UCSD-AML1 (cell line): ENCODE measurements at regions not wholly inside any gene's neighbourhood (a gene's known extent, or its start where the extent isn't known, plus 50 kb on each side); places are given as distances from the start of the nearest gene placed in this dataset.
A peak's percentile ranks its signal among the peaks of the same experiment; 100 is the strongest.

ENCODE experiments used
- DNase-seq: peaks from one replicate; lab custom pipeline; 2025; ENCODE audit not compliant: unreplicated experiment; lab: John Stamatoyannopoulos, UW

GRCh38 chr5:58121391-58121790 is 338.5 kb downstream of the PLK2 start:
- DNase-seq: no peak

GRCh38 chr5:58117542-58117941 is 342.3 kb downstream of the PLK2 start:
- DNase-seq: no peak

- DNase-seq: no peak
These were observed 343.5 kb downstream of the PLK2 start for GRCh38 chr5:58116346-58116745.

- no peak for DNase-seq
These were observed 344.1 kb downstream of the PLK2 start for GRCh38 chr5:58115811-58116210.

GRCh38 chr5:58114324-58114723 is 345.6 kb downstream of the PLK2 start:
- DNase-seq: no peak

- no peak for DNase-seq
These were observed 346.7 kb downstream of the PLK2 start for GRCh38 chr5:58113172-58113571.

GRCh38 chr5:58108511-58108910 is 351.4 kb downstream of the PLK2 start:
- no peak for DNase-seq

GRCh38 chr5:58107704-58108103 is 352.2 kb downstream of the PLK2 start:
- no peak for DNase-seq

- DNase-seq: no peak
These were observed 353.0 kb downstream of the PLK2 start for GRCh38 chr5:58106754-58107410.

GRCh38 chr5:58105836-58106235 is 354.1 kb downstream of the PLK2 start:
- no peak for DNase-seq

- no peak for DNase-seq
These were observed 360.6 kb downstream of the PLK2 start for GRCh38 chr5:58099257-58099656.

GRCh38 chr5:58094031-58094430 is 365.9 kb downstream of the PLK2 start:
- peak; percentile 18 for DNase-seq

- no peak for DNase-seq
These were observed 369.2 kb downstream of the PLK2 start for GRCh38 chr5:58090704-58091103.

- DNase-seq: peak; percentile 19
These were observed 370.9 kb downstream of the PLK2 start for GRCh38 chr5:58088941-58089340.

GRCh38 chr5:58087905-58088304 is 372.0 kb downstream of the PLK2 start:
- DNase-seq: no peak

GRCh38 chr5:58087123-58087522 is 372.8 kb downstream of the PLK2 start:
- DNase-seq: no peak

GRCh38 chr5:58085800-58086199 is 374.1 kb downstream of the PLK2 start:
- no peak for DNase-seq

- no peak for DNase-seq
These were observed 378.5 kb downstream of the PLK2 start for GRCh38 chr5:58081435-58081834.

- no peak for DNase-seq
These were observed 379.3 kb downstream of the PLK2 start for GRCh38 chr5:58080573-58080972.

GRCh38 chr5:58077966-58078365 is 381.9 kb downstream of the PLK2 start:
- DNase-seq: no peak

- DNase-seq: no peak
These were observed 382.5 kb downstream of the PLK2 start for GRCh38 chr5:58077416-58077815.

GRCh38 chr5:58076483-58077257 is 383.2 kb downstream of the PLK2 start:
- no peak for DNase-seq

GRCh38 chr5:58075907-58076306 is 384.0 kb downstream of the PLK2 start:
- DNase-seq: no peak
